Endothelial cell of umbilical vein (primary cell): ENCODE measurements at regions not wholly inside any gene's neighbourhood (a gene's known extent, or its start where the extent isn't known, plus 50 kb on each side); places are given as distances from the start of the nearest gene placed in this dataset.

Experiments
- CTCF ChIP-seq, 2 donors: IDR thresholded peaks; 1 replicate in 1 of 2; 2 replicates in 1 of 2; pipeline ENCODE4 v1.5.1; 2011; ENCODE audit warnings: low read length in 2 of 2, mild to moderate bottlenecking in 2 of 2, moderate library complexity in 2 of 2, control low read depth in 1 of 2, inconsistent platforms in 1 of 2, low read depth in 1 of 2; ENCODE audit not compliant: insufficient read depth in 1 of 2; ENCODE audit errors: extremely low read depth in 1 of 2
- EZH2 ChIP-seq: IDR thresholded peaks from 2 replicates; pipeline ENCODE4 v1.6.1; 2012; ENCODE audit warnings: borderline replicate concordance, low read depth, mild to moderate bottlenecking, moderate library complexity, low read length, inconsistent platforms; ENCODE audit not compliant: severe bottlenecking
- FOS ChIP-seq: IDR thresholded peaks from 2 replicates; pipeline ENCODE4 v1.6.1; 2011; ENCODE audit warnings: mild to moderate bottlenecking, low read length, moderate library complexity, borderline replicate concordance; ENCODE audit not compliant: insufficient read depth
- MAX ChIP-seq: IDR thresholded peaks from 2 replicates; pipeline ENCODE4 v1.6.1; 2011; ENCODE audit not compliant: insufficient read depth, insufficient read length
- POLR2A ChIP-seq: IDR thresholded peaks from 2 replicates; pipeline ENCODE4 v1.6.1; 2012; ENCODE audit warnings: low read depth, mild to moderate bottlenecking, control low read depth, low read length
- POLR2AphosphoS5 ChIP-seq: IDR thresholded peaks from 2 replicates; pipeline ENCODE4 v1.6.1; 2012; ENCODE audit warnings: low read depth, mild to moderate bottlenecking, control low read depth, low read length, moderate library complexity; ENCODE audit not compliant: insufficient read depth

- TF ChIP-seq CTCF (IDR thresholded peaks at IDR 0.05; ENCODE audit: extremely low read depth in 1 of 2, insufficient read depth in 1 of 2, low read depth in 1 of 2, low read length in 2 of 2) (no peak), POLR2A (no peak), EZH2 (no peak), POLR2AphosphoS5 (no peak), MAX (no peak), FOS (no peak)
Observed at GRCh38 chr1:68777851-68778250, 281.0 kb upstream of the DEPDC1 start.
